Keratinocyte (primary cell): ENCODE measurements at regions not wholly inside any gene's neighbourhood (a gene's known extent, or its start where the extent isn't known, plus 50 kb on each side); places are given as distances from the start of the nearest gene placed in this dataset.

Experiments
- DNase-seq: peaks from one replicate; pipeline ENCODE4 v3.0.0-alpha.2; 2011; ENCODE audit warnings: low read depth, missing footprints, low spot score
- FAIRE-seq: peaks from 2 replicates; lab custom pipeline; 2011; peaks lifted over from hg19 to GRCh38; lab: Jason Lieb, UNC
- H2AFZ ChIP-seq: 2 replicates; pipeline ENCODE4 v1.6.0; 2012; ENCODE audit warnings: low read length, control low read depth, inconsistent platforms; ENCODE audit not compliant: control insufficient read depth
- H3K27ac ChIP-seq: 2 replicates; pipeline ENCODE4 v1.5.1; 2011; ENCODE audit warnings: low read length; ENCODE audit not compliant: control insufficient read depth, insufficient read depth
- H3K27me3 ChIP-seq: 3 replicates; pipeline ENCODE4 v1.6.0; 2011; ENCODE audit warnings: low read length; ENCODE audit not compliant: control insufficient read depth, insufficient read depth; ENCODE audit errors: extremely low read depth
- H3K36me3 ChIP-seq, 2 experiments: 2 replicates in 1 of 2; 3 replicates in 1 of 2; pipeline ENCODE4 v1.5.1; 2011; ENCODE audit warnings: low read length in 2 of 2, mild to moderate bottlenecking in 1 of 2; ENCODE audit not compliant: control insufficient read depth in 2 of 2, insufficient read depth in 2 of 2; ENCODE audit errors: extremely low read depth in 1 of 2
- H3K4me1 ChIP-seq: 3 replicates; pipeline ENCODE4 v1.5.1; 2011; ENCODE audit warnings: low read length; ENCODE audit not compliant: control insufficient read depth, insufficient read depth; ENCODE audit errors: extremely low read depth
- H3K4me2 ChIP-seq: 3 replicates; pipeline ENCODE4 v1.6.0; 2011; ENCODE audit warnings: low read depth, low read length; ENCODE audit not compliant: control insufficient read depth, insufficient read depth; ENCODE audit errors: extremely low read depth
- H3K4me3 ChIP-seq, 3 experiments: fragments of 200-600 bp in 1 of 3; sonication (generic) in 1 of 3; 2 replicates in 2 of 3; 3 replicates in 1 of 3; pipeline ENCODE4 v1.5.1; 2011 to 2016; ENCODE audit warnings: low read length in 3 of 3, mild to moderate bottlenecking in 3 of 3, control low read depth in 2 of 3, inconsistent platforms in 1 of 3, low read depth in 1 of 3, mixed read lengths in 1 of 3, mixed run types in 1 of 3, moderate library complexity in 1 of 3; ENCODE audit not compliant: control insufficient read depth in 2 of 3, insufficient read depth in 2 of 3; ENCODE audit errors: extremely low read depth in 1 of 3
- H3K79me2 ChIP-seq: 2 replicates; pipeline ENCODE4 v1.6.0; 2012; ENCODE audit warnings: low read length; ENCODE audit not compliant: control insufficient read depth, insufficient read depth
- H3K9ac ChIP-seq: 3 replicates; pipeline ENCODE4 v1.6.0; 2011; ENCODE audit warnings: low read length; ENCODE audit not compliant: control insufficient read depth, insufficient read depth; ENCODE audit errors: extremely low read depth
- H3K9me1 ChIP-seq: 3 replicates; pipeline ENCODE4 v1.6.0; 2011; ENCODE audit warnings: low read length; ENCODE audit not compliant: control insufficient read depth, insufficient read depth; ENCODE audit errors: extremely low read depth
- H3K9me3 ChIP-seq: 2 replicates; pipeline ENCODE4 v1.5.1; 2012; ENCODE audit warnings: low read depth, low read length; ENCODE audit not compliant: control insufficient read depth
- H4K20me1 ChIP-seq: 3 replicates; pipeline ENCODE4 v1.6.0; 2011; ENCODE audit warnings: low read length; ENCODE audit not compliant: control insufficient read depth, insufficient read depth; ENCODE audit errors: extremely low read depth
- EZH2 ChIP-seq: IDR thresholded peaks from one replicate; pipeline ENCODE4 v1.6.1; 2012; ENCODE audit warnings: inconsistent platforms, mild to moderate bottlenecking, low read length, moderate library complexity
- dilution Hi-C: fragments of 300-500 bp; cut with MboI; formaldehyde crosslinking; loops from one replicate; pipeline ENCODE4 v1.7.0; 2020; ENCODE audit warnings: low sequenced_read_pairs; ENCODE audit not compliant: extremely low pct_ligation_motif_present
- TF ChIP-seq, protein P1 (sequence below), 3 experiments: IDR thresholded peaks in 1 of 3; conservative IDR thresholded peaks in 1 of 3; optimal IDR thresholded peaks in 1 of 3; 2 replicates in 2 of 3; 3 replicates in 1 of 3; pipeline versions ENCODE3 to v1.5.1; 2011; ENCODE audit warnings: low read length in 3 of 3, mild to moderate bottlenecking in 3 of 3, moderate library complexity in 2 of 3, control low read depth in 1 of 3, inconsistent platforms in 1 of 3; ENCODE audit not compliant: insufficient read depth in 2 of 3; ENCODE audit errors: extremely low read depth in 1 of 3

DNA sequence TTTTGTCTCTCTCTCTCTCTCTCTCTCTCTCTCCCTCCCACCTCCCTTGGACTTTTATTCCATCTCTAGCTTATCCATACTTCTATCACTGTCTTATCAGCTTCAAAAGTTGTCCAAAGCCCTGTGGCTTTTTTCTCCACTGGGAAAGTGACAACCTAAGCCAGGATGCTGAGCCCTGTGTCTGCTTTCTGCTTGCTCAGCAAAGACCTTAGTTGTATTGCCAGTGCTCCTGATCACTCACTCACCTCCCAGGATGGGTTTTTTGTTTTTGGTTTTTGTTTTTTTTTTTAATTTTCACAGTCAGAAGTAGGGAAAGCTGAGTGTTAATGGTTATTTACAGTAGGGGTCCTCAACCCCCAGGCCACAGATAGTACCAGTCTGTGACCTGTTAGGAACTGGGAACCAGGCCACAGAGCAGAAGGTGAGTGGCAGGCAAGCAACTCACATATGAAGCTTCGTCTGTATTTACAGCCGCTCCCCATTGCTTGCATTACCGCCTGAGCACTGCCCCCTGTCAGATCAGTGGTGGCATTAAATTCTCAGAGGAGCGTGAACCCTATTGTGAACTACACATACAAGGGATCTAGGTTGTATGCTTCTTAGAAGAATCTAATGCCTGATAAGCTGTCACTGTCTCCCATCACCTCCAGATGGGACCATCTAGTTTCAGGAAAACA is 125.0 kb upstream of the ID4 start:
- no peak overlapping the region for H2AFZ ChIP-seq
- no peak overlapping the region for H3K9ac ChIP-seq
- no peaks in the 10 kb centered on the region for H3K79me2 ChIP-seq
- no peak overlapping the region for H3K4me2 ChIP-seq
- no peak for DNase-seq
- dilution Hi-C loops, result no loop called here
- TF ChIP-seq, protein P1, sequence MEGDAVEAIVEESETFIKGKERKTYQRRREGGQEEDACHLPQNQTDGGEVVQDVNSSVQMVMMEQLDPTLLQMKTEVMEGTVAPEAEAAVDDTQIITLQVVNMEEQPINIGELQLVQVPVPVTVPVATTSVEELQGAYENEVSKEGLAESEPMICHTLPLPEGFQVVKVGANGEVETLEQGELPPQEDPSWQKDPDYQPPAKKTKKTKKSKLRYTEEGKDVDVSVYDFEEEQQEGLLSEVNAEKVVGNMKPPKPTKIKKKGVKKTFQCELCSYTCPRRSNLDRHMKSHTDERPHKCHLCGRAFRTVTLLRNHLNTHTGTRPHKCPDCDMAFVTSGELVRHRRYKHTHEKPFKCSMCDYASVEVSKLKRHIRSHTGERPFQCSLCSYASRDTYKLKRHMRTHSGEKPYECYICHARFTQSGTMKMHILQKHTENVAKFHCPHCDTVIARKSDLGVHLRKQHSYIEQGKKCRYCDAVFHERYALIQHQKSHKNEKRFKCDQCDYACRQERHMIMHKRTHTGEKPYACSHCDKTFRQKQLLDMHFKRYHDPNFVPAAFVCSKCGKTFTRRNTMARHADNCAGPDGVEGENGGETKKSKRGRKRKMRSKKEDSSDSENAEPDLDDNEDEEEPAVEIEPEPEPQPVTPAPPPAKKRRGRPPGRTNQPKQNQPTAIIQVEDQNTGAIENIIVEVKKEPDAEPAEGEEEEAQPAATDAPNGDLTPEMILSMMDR (optimal IDR thresholded peaks at IDR 0.05 in 1 of 3, IDR thresholded peaks at IDR 0.05 in 1 of 3, conservative IDR thresholded peaks at IDR 0.05 in 1 of 3; ENCODE audit: extremely low read depth in 1 of 3, insufficient read depth in 2 of 3, low read length in 3 of 3), result no peak
- TF ChIP-seq EZH2, result no peak
- H3K4me1 ChIP-seq, result no peaks in the 10 kb centered on the region
- no peaks in the 10 kb centered on the region for H3K27me3 ChIP-seq
- no peak for FAIRE-seq
- H3K9me1 ChIP-seq, result no peaks in the 10 kb centered on the region
- H3K36me3 ChIP-seq, result no peaks in the 10 kb centered on the region
- no peaks in the 10 kb centered on the region for H3K9me3 ChIP-seq
- H4K20me1 ChIP-seq, result no peaks in the 10 kb centered on the region
- H3K4me3 ChIP-seq, result no peak overlapping the region
- no peak overlapping the region for H3K27ac ChIP-seq

DNA sequence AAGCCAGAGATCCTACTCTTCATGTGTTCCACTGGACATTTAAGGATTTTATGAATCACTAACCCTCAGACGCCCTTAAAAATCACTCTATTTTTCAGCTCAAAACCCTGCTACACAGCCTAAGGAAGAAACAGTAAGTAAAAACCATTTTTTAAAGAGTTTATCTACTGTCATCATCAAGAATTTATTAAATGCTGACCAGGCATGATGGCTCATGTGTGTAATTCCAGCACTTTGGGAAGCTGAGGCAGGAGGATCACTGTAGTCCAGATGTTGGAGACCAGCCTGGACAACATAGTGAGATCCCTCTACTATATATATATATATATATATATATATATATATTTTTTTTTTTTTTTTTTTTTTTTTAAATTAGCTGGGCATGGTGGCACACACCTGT is 124.2 kb upstream of the ID4 start:
- no peak overlapping the region for H3K4me2 ChIP-seq
- no peak for FAIRE-seq
- H3K9ac ChIP-seq, result no peak overlapping the region
- dilution Hi-C loops, result no loop called here
- H3K4me1 ChIP-seq, result no peaks in the 10 kb centered on the region
- no peaks in the 10 kb centered on the region for H3K9me1 ChIP-seq
- no peaks in the 10 kb centered on the region for H3K36me3 ChIP-seq
- no peaks in the 10 kb centered on the region for H3K9me3 ChIP-seq
- DNase-seq, result no peak
- no peak overlapping the region for H2AFZ ChIP-seq
- no peaks in the 10 kb centered on the region for H4K20me1 ChIP-seq
- TF ChIP-seq, protein P1 (optimal IDR thresholded peaks at IDR 0.05 in 1 of 3, IDR thresholded peaks at IDR 0.05 in 1 of 3, conservative IDR thresholded peaks at IDR 0.05 in 1 of 3; ENCODE audit: extremely low read depth in 1 of 3, insufficient read depth in 2 of 3, low read length in 3 of 3), result no peak
- TF ChIP-seq EZH2, result no peak
- H3K4me3 ChIP-seq, result no peak overlapping the region
- H3K27ac ChIP-seq, result no peak overlapping the region
- no peaks in the 10 kb centered on the region for H3K79me2 ChIP-seq
- no peaks in the 10 kb centered on the region for H3K27me3 ChIP-seq
